Suppressor macrophage treated with lipopolysaccharide for 1 hour (primary cell): ENCODE measurements at regions not wholly inside any gene's neighbourhood (a gene's known extent, or its start where the extent isn't known, plus 50 kb on each side); places are given as distances from the start of the nearest gene placed in this dataset.
"Not testable (repeated sequence)": the region's sequence is repeated elsewhere in the genome, so short reads cannot be mapped to it uniquely, and the experiment has no call there.

Experiments used
- DNase-seq, 3 donors: peaks; one replicate each; pipeline ENCODE4 v3.0.0-alpha.2; 2020 to 2022

- no peak for DNase-seq
These were observed 93.3 kb downstream of the ACTL7B start for GRCh38 chr9:108762348-108763055.

- peak; percentile 68 to 78 (median 76) for DNase-seq
These were observed 94.0 kb downstream of the ACTL7B start for GRCh38 chr9:108761655-108762347.

DNA sequence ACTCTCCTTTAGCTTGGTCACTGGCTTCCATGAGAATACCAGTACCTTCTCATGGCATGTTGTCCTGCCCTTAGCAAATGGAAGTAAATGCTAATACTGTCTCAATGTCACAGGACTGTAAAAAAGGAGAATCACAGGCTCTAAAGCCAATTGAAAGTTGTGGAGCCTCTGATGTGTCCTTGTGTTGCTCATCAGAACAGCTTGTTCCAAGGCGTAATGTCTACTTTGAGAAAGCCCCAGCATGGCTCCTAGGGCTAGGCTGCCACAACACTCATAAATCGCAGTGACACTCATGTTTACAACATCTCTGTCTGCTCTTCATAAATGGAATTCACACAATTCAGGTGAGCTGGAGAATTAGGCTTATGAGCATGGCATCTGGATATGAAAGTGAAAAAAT, 94.9 kb downstream of the ACTL7B start:
- no peak for DNase-seq

DNA sequence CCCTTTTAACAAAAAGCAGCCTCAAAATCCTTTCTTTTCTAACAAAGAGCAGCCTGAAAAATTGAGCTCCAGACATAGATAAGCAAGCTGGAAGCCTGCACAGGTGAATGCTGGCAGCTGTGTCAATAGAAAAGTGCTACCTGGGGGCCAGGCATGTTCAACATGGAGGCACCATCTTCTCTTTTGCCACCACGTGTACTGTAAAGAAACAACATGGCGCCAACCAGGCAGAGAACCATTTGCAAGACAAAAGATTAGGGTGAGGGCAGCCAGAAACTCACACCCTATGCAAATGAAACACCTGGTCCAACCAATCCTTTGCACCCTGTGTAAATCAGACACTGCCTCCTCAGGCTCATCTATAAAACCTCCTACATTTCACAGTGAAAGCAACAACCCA, 96.0 kb downstream of the ACTL7B start:
- no peak for DNase-seq

DNA sequence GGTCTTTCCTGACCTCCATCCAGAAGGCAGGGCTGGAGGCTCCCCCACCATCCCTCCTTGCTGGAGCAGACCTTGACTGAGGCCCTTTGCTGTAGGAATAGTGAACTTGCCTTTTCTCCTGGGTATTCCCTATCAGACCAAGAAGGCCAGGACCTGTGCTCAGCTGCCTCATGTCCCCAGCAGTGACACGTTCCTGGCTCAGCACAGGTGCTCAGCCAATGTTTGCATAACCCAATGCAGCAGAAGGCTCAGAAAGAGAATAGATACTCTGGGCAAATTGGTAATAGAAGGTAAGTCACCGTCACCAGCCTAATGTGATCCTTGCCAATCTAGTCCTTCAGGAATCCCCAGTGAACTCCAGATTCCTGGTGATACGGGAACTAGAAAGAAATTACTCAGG, 96.4 kb downstream of the ACTL7B start:
- DNase-seq: no peak

DNA sequence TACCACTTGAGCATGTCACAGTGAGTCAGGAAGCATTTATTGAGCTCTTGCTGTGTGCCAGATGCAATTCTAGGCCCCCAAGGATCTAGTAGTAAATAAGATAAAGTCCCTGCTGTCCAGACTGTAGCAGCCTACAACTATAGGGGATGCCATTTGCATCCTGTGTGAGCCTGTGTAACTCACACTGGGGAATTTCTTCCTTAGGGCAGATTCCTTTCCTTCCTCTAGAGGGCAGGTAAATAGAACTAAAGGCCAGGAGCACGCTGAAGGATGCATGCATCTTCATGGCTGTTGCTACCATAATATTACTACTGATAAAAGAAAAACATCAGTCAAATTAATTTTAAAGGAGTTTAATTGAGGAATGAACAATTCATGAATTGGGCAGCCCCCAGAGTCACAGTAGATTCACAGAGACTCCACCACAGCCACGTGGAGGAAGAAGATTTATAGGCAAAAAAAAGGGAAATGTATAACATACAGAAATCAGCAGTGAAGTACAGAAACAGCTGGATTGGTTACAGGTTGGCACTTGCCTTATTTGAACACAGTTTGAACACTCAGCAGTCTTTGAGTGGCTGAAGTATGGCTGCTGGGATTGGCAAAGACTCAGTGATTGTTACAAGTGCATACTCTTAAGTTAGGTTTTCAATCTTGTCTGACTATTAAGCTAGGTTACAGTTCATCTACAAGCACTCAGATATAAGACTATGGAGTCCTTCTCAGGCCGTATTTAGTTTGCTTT, 98.9 kb downstream of the ACTL7B start:
- DNase-seq: no peak

GRCh38 chr9:108755979-108756378, 99.8 kb downstream of the ACTL7B start:
- DNase-seq: no peak

- DNase-seq: no peak
These were observed 104.4 kb downstream of the ACTL7B start for GRCh38 chr9:108751369-108751768.

- DNase-seq: no peak
These were observed 105.0 kb downstream of the ACTL7B start for GRCh38 chr9:108750661-108751215.

DNA sequence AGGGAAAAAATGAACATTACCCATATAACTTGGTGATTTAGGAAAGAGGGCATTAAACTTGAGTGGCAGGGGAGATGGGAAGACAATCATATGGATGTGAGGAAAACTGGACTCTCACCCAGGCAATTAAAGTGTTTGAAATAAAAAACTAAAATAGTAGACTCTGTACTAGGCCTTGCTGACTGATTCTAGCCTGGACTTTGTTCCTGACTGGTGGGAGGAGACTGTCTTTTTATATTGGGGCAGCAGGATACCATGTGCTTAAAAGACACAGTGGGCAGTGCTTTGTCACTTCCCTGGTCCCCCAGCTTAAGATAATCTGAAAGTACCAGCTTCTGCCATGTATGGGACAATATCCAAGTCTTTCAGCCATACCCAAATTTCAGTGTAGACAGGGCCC, 107.0 kb downstream of the ACTL7B start:
- no peak for DNase-seq

- no peak for DNase-seq
These were observed 108.9 kb downstream of the ACTL7B start for GRCh38 chr9:108746864-108747263.

GRCh38 chr9:108746001-108746400, 109.8 kb downstream of the ACTL7B start:
- no peak for DNase-seq

DNA sequence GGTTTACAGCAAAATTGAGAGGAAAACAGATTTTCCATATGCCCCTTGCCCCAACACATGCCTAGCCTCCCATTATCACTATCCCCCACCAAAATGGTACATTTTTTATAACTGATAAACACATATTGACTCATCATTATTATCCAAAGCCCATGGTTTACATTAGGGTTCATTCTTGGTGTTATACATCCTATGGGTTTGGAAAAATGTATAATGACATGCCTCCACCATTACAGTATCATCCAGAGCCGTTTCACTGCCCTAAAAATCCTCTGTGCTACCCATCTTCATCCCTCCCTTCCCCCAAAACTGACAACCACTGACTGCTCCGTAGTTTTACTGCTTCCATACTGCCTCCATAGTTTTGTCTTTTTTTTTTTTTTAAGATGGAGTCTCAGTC, 111.1 kb downstream of the ACTL7B start:
- DNase-seq: no peak

GRCh38 chr9:108743901-108744371, 111.8 kb downstream of the ACTL7B start:
- DNase-seq: no peak

DNA sequence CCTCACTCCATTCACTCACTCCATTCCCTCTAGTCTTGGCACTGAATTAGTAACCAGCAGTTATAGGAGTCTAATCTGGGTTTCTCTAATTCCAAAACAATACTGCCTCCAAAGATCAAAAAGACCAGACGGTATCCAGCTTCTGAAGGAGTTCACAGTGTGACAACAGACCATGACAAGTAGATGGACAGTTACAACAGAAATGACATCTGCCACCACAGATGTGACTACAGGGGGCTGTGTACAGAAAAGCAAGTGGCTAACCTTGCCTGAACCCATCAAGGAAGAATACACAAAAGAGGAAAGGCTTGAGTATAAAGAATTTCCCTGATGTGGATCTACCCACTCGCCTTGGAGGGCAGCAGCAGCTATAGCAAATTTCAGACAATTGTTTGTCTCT, 112.4 kb downstream of the ACTL7B start:
- DNase-seq: no peak

- no peak for DNase-seq
These were observed 113.6 kb downstream of the ACTL7B start for GRCh38 chr9:108742191-108742590.

DNA sequence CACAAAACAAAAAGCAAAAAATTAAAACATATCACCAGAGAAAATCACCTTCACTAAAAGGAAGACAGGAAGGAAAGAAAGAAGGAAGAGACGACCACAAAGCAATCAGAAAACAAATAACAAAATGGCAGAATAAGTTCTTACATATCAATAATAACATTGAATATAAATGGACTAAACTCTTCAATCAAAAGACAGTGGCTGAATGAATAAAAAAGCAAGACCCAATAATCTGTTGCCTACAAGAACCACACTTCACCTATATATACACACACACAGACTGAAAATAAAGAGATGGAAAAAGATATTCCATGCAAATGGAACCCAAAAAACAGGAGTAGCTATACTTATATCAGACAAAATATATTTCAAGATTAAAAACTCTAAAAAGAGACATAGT, 124.5 kb downstream of the ACTL7B start:
- not testable (repeated sequence) for DNase-seq

GRCh38 chr9:108727580-108728111, 128.1 kb downstream of the ACTL7B start:
- DNase-seq: peak; percentile 52 to 60 (median 56)

- peak in 1 of 3 donors; percentile 4 for DNase-seq
These were observed 131.1 kb downstream of the ACTL7B start for GRCh38 chr9:108724652-108725051.

GRCh38 chr9:108724122-108724521, 131.7 kb downstream of the ACTL7B start:
- peak in 1 of 3 donors; percentile 26 for DNase-seq

- DNase-seq: no peak
These were observed 133.4 kb downstream of the ACTL7B start for GRCh38 chr9:108722396-108722795.

- DNase-seq: no peak
These were observed 135.6 kb downstream of the ACTL7B start for GRCh38 chr9:108720191-108720642.

GRCh38 chr9:108710424-108710823, 145.4 kb downstream of the ACTL7B start:
- no peak for DNase-seq
